Stomach (tissue), 4 donors: ENCODE measurements at regions not wholly inside any gene's neighbourhood (a gene's known extent, or its start where the extent isn't known, plus 50 kb on each side); places are given as distances from the start of the nearest gene placed in this dataset.

ENCODE experiments used
- POLR2AphosphoS5 ChIP-seq, 3 donors: sonication (generic); formaldehyde crosslinking; IDR thresholded peaks; one replicate each; pipeline ENCODE4 v1.6.1; 2016; ENCODE audit warnings: antibody characterized with exemption in 3 of 3
- TF ChIP-seq, protein P1 (sequence below), 7 experiments: fragments of 450-650 bp in 4 of 7; fragments of 200-600 bp in 3 of 7; sonication (generic) in 3 of 7; IDR thresholded peaks; one replicate each; pipeline ENCODE4 v1.5.1; 2016 to 2019; ENCODE audit warnings: antibody characterized with exemption in 7 of 7, control low read depth in 2 of 7, mild to moderate bottlenecking in 1 of 7

DNA sequence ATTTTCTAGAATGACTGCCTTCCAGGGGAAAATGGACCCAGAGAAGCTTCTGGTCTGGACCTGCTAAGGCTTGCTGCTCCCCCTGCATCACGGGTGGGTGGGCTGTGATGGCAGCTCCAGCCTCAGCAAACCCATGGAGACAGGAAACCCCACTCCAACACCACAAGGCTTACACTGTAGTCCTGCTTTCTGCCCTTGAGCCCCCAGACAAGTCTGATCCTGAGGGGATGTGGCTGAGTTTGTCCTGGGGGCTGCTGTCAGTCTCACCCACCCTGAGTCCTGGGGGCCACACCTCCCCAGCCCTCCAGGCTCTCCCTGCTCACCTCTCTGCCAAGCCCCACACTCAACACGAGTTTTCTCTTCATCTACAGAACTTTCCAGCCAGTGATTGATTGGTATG, 279.4 kb downstream of the EIPR1 start:
- TF ChIP-seq, protein P1, sequence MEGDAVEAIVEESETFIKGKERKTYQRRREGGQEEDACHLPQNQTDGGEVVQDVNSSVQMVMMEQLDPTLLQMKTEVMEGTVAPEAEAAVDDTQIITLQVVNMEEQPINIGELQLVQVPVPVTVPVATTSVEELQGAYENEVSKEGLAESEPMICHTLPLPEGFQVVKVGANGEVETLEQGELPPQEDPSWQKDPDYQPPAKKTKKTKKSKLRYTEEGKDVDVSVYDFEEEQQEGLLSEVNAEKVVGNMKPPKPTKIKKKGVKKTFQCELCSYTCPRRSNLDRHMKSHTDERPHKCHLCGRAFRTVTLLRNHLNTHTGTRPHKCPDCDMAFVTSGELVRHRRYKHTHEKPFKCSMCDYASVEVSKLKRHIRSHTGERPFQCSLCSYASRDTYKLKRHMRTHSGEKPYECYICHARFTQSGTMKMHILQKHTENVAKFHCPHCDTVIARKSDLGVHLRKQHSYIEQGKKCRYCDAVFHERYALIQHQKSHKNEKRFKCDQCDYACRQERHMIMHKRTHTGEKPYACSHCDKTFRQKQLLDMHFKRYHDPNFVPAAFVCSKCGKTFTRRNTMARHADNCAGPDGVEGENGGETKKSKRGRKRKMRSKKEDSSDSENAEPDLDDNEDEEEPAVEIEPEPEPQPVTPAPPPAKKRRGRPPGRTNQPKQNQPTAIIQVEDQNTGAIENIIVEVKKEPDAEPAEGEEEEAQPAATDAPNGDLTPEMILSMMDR (IDR thresholded peaks at IDR 0.05), result no peak
- TF ChIP-seq POLR2AphosphoS5 (IDR thresholded peaks at IDR 0.05), result no peak
